GM19025 (cell line): ENCODE measurements at regions not wholly inside any gene's neighbourhood (a gene's known extent, or its start where the extent isn't known, plus 50 kb on each side); places are given as distances from the start of the nearest gene placed in this dataset.
A peak's percentile ranks its signal among the peaks of the same experiment; 100 is the strongest.

ENCODE experiments used
- ATAC-seq: cut with Tn5 transposase; IDR thresholded peaks from one replicate; pipeline ENCODE4 v1.9.1; 2021; ENCODE audit warnings: mild to moderate bottlenecking, low read depth, moderate library complexity; ENCODE audit not compliant: unreplicated experiment

DNA sequence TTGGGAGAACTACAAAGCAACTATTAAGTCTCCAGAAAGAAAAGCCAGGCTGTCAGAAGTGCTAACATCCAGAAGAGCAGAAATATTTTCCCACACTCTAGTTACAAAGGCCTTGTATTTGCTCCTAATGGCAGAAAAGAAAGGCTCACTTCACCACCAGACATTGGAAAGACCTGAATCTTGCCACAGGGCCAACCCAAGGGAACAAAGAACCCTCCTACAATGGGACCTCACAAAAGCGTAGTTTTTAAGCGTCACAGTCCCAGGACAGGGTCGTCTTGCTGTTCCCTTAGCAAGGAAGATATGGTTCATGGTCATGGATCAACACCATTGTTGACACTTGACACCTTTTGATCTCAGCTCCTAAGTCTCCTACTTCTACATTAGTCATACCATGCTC is 119.1 kb downstream of the RPS29 start:
- ATAC-seq: no peak

DNA sequence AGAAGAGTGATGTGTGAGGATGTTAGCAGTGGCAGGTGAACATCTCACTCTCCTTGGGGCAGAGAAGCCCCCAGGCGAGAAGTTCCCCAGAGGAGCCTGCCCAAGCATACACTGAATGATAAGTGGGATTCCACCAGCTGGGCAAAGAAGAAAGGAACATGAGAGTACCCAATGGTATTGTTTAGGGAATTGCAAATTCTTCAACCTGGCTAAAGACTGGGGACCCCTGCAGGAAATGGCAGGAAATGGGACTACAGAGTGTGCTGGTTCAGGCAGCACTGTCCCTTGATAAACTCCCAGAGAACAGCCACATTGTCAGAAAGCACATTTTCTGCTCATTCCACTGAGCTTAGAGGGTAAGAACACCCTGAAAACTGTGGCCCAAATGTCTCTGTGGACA is 121.3 kb downstream of the RPS29 start:
- ATAC-seq: no peak

DNA sequence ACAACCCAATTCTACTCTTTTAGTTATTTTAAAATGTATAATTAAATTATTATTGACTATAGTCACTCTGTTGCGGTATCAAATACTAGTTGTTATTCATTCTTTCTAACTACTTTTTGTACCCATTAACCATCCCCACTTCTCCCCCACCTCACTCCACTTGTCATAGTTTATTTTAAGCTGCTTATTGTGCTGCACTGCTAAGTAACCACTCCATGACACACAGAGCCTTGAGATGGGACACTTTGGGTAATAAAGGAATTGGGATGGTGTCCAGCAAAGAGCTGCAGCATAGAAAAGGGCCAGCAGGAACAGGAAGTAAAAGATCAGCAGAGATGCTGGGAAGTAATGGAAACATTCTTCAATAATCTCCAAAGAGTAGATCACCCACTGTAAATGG is 123.0 kb downstream of the RPS29 start:
- ATAC-seq: no peak

DNA sequence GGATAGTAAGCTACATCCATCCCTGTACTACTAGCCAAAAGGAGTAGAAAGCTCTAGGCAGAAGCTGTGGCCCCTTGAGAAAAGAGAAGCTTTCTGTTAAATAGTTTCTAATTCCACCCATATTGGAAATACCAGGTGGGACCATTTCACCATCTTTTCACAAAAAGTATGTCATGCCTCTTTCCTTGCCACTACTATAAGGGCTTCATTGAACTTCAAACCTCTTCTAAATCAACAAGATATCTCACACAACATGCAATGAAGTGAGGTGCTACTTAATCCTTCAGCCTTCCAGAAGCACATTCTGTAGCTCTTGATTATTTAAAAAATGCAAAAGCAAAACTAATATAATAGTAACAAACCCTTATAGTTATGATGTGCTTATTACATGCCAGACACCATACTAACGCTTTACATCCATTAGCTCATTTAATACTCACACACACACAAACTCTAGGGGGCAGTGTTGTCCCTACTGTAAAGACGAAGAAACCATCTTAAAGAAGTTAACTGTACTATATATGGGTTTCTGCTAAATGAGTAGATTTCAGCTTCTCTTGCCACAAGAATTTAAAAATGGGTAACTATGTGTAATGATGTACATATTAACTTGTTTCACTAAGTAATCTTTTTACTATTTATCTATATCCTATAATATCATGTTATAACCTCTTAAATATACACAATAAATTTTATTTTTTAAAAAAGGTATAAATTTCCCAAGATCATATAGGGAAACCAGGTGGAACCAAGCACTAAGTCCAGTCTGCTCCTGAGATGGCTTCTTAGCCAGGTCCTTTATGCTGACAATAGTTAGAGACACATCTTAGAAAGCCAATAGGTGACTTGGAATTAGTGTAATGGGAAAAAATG is 124.4 kb downstream of the RPS29 start:
- peak; percentile 69 for ATAC-seq

DNA sequence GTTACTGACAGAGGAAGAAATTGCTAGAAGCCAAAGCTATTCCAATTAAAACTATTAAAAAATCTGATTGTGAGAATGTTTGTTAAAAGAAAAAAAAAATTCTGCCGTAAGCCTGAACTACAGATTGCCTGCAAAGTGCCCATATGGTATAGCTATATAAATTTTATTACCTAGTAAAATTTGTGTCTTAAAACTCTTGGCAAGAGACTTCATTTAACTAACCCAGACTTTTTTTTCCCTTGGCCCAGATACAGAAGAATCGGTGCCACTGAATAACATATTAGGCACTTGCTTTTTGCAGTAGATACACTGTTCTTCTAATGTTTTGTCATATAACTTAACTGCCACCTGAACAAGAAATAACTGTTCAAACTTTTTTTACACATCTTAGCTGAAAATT is 125.5 kb downstream of the RPS29 start:
- no peak for ATAC-seq

DNA sequence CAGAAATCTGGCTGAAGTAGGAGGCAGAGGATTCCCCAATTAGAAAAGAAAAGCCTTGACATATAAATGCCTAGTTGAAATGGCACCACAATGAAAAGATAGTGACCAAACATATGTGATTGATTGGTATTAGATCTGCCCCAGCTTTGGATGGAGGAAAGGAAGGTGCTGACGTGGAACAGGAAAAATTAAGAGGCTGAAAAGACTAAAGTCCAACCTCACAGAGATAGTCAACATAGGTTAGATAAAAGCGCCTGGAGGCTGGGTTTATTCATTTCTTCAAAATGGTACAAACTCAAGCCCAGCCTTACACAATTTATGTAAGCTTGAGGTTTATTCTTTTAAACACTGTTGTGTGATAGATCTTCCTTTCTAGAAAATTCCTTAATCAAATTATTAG is 129.6 kb downstream of the RPS29 start:
- no peak for ATAC-seq

DNA sequence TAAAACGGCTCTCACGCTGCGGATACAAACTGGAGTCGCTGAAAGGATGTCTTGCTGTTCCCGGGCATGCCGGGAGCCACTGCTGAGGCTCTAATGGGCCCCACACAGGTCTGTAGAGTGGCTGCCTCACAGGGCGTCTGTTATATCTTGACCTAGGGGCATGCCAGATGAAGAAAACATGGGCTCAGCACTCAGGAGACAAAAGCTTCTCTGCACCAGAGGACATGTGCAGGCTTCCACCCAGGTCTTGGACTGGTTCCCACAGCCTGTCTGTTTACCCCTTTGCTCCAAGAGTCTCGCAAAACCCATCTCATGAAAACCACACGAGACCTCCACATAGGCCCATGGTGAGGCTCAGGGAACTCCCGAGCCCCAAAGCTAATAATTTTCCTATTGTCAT is 134.2 kb downstream of the RPS29 start:
- no peak for ATAC-seq

DNA sequence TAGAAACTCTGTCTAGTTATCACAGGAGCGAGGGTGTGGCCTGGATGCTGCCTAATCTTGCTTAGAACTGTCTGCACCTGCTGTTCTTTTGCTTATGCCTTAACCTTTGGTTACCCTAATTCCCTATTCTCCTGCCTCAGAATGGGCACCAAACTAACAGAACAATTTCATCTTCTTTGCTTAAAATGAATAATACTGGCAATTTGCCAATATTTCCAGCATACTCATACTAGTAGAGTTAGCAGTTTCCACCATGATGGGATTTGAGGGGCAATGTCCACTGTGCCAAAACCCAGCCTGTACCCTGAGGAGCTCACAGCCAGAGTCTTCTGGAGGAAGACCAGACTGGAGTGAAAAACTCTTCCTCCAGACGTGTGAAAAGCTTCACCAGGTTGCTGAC is 136.4 kb downstream of the RPS29 start:
- ATAC-seq: no peak

DNA sequence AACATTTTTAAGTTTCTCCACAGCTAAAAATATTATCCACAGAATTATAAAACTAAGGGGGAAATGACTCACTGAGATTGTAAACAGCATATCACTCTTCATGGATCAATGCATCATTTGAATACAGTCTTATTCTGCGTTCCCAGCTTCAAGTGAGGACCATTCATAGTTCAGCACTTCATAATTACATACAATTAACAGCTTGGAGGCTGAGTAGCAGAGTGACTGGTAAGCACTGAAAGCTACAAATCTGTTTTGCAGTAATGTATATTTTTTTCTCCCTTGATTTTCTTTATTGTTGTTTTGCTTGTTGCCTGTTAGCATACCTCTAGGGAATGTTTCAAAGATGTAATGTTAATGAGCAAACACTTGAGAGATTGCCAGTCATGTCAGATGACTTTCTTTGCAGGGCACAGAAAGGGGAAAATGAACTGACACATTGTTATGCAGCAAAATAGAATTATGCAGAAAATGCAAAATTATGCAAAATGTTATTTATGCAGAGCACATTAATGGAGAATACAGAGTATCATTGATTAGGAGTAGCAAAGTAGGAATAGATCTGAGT is 138.6 kb downstream of the RPS29 start:
- no peak for ATAC-seq

DNA sequence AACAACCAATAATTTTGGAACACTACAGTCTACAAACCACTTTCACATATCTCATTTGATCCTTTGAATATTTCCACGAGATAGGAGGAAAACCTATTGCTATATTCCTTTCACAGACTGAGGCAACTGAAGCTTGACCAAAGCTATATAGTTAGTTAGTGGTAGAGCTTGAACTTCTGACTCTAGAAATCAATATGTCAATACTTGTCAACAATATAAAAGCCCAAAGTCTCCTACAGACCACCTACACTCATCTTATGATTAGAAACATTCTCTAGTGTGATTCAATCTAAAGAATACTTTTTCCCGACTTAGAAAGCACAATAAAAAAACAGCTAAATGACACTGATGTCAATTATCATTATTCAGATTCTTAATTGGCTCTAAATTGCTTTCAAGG is 139.4 kb downstream of the RPS29 start:
- no peak for ATAC-seq

DNA sequence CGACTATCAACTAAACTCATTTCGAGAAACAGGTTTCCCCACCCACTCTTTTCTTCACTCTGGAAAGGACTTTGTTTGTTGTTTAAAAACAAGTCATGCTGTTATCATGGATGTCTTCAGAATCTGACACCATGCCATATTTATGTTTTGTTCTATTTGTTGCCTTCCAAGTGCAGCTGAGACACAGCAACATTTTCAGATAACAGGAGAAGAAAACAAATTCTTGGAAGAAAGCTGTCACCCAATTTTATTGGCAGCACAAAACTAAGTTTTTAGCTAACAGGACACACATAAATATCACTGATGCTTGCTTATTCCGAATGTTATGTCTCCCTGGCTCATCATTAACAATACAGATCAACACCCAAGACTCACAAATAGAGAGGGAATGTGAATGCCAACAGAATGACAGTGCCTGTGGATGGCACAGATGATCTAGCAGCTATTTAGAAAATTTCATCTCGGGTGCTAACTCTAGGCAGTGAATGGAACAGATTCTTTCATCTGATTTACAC is 147.9 kb downstream of the RPS29 start:
- ATAC-seq: no peak

DNA sequence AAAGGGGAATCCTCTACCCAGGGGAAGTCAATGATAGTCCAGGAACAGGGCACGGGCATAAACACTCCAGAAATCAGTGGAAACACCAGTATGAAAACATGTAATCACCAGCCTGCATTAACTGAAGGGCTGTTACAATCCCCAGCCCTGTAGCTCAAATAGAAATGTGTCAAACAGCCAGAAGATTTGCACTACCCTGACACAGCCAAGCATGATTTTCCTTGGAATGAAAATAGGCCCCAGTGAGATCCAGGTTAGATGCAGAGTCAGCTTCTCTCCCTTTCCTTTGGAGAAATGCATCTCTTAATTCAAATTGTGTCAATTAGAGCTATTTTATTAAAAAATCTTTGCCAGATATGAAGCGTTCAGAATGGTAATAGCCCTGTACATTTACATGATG is 158.1 kb downstream of the RPS29 start:
- ATAC-seq: no peak

DNA sequence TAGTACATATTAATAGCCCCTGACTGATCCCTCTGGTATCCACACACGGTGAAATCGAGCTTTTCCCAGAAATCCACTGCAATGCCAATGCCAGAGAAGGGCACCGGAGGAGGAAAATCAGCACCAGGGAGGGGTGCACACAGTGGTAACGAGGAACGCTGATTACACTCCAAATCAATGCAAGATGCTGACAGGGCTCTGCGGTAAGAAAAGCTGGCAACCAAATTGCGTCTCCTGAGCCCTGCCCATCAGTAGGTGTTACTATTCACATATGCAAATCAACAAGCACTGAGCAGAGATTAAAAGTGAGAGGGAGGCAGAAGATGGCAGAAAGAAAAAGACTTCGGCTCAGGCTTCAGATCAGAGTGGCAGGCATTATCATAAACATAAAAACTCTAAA is 159.1 kb downstream of the RPS29 start:
- no peak for ATAC-seq

DNA sequence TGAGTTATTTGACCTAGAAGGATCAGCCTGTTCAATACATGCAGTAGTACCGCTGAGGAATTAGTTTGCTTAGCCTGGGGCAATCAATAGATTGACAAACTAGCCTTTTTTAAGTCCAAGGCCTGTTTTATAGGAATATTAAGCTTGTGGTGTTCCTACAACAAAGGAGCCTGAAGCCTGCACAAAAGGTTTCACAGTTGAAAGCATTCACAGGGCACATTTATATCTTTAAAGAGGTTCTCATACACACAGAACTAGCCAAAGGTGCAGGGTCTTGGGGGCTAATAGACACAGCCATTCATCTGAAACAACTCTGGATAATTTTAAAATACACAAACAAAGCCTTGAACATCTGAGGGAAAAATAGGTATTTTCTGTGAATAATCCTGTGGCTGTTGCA is 160.3 kb downstream of the RPS29 start:
- ATAC-seq: no peak

DNA sequence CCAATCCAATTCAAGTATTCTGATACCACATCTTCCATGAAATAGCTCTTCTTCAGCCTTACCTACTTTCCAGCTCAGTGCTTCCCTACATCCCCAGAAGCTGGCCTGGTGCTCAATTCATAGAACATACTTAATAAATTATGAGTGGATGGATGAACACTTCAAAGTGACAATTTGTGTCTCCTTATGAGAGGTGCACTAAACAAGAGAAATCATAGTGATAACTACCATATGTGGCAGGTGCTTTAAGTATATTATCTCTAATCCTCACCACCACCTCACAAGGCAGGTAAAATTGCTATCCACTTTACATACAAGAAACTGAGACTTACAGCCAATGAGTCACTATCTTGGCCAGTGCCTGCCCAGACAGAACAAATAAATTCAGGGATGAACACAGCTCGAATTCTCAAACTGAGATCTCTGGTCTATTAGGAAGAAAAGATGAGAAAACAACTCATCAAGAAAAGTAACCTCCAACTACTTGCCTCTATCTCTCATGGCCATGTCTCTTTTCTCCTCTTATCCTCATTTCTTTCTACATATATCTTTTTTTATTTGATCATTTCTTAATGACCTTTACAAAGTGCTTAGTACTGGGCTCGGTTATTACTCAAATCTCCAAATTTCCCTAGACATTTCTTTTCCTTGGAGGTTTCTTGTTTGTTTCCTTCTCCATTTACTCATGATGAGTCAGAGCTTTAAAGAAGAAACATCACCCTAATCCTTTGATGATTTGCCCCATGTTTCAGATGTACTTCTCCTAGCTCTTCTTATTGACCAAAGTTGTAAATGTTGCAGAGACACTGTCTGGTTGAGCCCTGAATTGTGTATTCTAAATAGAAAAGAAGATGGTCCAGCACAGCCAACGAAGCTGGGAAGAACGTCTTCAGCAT is 161.5 kb downstream of the RPS29 start:
- no peak for ATAC-seq

DNA sequence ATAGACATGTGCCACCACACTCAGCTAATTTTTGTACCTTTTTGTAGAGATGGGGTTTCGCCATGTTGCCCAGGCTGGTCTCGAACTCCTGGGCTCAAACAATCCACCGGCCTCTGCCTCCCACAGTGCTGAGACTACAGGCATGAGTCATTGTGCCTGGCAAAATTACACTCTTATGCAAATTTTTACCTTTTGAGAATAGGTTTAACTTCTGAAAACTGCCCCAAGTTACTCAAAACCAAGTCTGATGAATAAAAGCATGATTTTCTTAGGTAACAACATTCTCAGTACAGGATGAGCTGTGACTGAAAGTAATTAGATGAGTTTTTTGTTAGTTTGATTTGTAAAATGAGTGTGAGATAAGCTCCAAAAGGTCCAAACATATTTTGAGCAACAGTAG is 166.0 kb downstream of the RPS29 start:
- ATAC-seq: no peak

DNA sequence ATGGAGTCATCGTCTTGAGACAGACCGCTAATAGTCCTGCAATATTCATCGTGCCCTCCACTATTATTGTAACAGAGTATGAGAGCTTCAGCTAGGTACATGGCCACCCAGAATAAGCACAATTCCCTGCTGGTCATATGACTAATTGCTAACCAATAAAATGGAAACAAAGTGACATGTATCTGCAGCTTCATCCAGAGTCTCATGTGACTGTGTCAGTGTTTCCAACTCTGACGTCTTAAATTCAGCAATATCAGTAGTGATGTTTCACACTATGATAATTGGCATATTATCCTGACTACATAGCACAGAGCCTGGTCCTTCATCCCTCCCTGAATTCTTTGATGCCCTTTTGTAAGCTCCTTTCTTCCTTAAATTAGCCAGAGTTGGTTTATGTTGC is 167.4 kb downstream of the RPS29 start:
- ATAC-seq: no peak

DNA sequence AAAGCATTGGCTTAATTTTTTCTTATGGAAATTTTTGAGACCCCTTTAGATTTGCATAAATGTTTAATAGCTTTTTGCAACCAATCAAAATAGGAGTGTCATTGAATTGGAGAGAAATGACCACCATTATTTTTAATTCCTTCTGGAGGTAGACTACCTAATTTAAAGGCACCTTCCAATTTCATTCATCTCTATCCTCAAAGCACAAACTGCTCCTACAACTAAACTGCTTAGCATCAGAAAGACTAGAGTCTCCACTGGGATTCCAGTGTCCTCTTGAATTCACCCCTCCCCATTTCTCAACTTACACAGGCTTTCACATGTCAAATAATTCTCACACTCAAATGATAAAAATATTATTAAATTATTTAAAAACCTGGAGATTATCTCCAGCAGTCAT is 168.4 kb downstream of the RPS29 start:
- no peak for ATAC-seq

DNA sequence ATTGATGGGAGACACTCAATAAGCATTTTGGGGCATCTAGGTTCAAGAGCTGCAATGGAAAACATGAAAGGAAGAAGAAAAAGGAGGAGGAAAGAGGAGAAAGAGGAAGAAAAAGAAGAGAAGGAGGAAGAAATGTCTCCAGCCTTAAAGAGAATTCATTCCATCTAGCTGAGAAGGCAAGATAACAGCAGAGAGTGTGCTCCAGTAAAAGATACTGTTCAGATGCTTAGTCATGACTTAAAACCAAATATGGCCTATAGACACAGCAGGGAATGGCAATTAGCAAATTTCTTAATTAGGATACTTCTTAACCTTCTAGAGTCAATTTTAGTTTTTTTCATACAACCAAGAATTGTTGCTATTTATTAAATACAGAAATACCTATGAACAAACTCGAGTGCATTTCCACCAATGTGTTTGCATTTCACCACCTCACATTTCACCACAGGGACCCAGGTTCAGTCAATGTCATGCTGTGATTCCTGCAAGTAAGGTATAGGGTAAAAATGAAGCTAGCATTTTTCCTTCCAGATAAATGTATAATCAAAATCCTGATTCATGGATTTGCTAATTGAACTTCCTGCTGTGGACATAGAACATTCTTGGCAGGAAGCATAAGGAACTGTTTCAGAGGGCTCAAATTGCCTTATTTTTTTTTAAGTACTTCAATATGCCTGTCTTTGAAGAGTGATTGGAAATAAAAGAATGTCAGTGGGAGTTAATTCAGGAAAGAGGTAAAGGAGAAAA is 177.8 kb downstream of the RPS29 start:
- ATAC-seq: no peak

DNA sequence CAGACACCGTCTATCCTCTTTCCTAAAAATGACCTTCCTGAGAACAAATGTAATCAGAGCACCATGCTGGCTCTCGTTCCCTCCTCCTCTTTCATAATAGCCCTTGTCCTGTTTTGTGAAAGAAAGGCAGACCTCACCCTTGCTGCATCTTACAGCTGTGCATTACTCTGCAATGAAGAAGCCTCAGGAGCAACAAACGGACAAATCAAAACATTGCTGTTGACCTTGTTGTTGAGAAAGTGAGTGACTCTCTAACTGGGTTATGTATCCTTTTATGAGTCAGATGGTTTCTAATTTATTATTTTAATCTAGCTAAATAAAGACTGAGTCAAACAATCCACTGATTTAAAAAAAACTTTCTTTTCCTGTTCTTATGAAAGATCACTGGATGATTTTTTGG is 180.9 kb downstream of the RPS29 start:
- ATAC-seq: no peak
